ENCODE measurements at regions not wholly inside any gene's neighbourhood (a gene's known extent, or its start where the extent isn't known, plus 50 kb on each side); places are given as distances from the start of the nearest gene placed in this dataset.

DNA sequence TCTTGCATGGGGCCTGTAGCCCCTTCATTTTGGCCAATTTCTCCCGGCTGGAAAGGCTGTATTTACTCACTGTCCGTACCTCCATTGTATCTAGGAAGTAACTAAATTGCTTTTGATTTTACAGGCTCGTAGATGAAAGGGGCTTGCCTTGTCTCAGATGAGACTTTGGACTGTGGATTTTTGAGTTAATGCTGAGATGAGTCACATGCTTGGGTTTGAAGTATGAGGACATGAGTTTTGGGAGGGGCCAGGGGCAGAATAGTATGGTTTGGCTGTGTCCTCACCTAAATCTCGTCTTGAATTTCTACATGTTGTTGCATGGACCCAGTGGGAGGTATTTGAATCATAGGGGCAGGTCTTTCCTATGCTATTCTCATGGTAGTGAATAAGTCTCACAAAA lies 407.6 kb upstream of the NDST3 start:
- H3K4me3 Mint-ChIP-seq (ENCODE audit: unreplicated experiment): no peak overlapping the region
- H3K9me3 Mint-ChIP-seq (ENCODE audit: unreplicated experiment): peaks cover 10% of the 10 kb centered on the region
- TF ChIP-seq, protein P1, sequence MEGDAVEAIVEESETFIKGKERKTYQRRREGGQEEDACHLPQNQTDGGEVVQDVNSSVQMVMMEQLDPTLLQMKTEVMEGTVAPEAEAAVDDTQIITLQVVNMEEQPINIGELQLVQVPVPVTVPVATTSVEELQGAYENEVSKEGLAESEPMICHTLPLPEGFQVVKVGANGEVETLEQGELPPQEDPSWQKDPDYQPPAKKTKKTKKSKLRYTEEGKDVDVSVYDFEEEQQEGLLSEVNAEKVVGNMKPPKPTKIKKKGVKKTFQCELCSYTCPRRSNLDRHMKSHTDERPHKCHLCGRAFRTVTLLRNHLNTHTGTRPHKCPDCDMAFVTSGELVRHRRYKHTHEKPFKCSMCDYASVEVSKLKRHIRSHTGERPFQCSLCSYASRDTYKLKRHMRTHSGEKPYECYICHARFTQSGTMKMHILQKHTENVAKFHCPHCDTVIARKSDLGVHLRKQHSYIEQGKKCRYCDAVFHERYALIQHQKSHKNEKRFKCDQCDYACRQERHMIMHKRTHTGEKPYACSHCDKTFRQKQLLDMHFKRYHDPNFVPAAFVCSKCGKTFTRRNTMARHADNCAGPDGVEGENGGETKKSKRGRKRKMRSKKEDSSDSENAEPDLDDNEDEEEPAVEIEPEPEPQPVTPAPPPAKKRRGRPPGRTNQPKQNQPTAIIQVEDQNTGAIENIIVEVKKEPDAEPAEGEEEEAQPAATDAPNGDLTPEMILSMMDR (IDR thresholded peaks at IDR 0.05): no peak
- no peaks in the 10 kb centered on the region for H3K4me1 Mint-ChIP-seq (ENCODE audit: unreplicated experiment)
- no peak overlapping the region for H3K27ac Mint-ChIP-seq (ENCODE audit: unreplicated experiment)
- DNase-seq (ENCODE audit: extremely low spot score, unreplicated experiment): no peak
- no peaks in the 10 kb centered on the region for H3K36me3 Mint-ChIP-seq (ENCODE audit: unreplicated experiment)
- peaks cover 9% of the 10 kb centered on the region for H3K27me3 Mint-ChIP-seq (ENCODE audit: unreplicated experiment)

DNA sequence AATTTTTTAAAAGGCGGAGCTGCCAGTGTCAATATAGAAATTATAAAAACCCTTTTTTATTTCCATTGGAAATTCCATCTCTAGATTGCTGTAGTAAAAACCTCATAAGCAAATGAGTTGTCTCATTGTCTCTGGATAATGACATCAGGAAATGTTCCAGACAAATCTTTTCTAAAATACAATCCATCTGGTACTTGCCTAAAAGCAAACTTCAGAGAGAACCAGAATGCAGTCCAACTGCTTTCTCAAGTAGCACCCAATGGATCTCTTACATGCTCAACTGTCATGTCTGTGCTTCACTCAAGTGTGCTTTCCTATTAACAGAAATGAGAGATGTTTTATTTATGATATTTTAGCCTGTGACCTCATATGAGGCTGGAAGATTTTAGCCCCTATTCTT lies 399.6 kb upstream of the NDST3 start:
- Mint-ChIP-seq H3K4me3 (ENCODE audit: unreplicated experiment) (no peak overlapping the region), H3K27me3 (ENCODE audit: unreplicated experiment) (peaks cover 11% of the 10 kb centered on the region), H3K9me3 (ENCODE audit: unreplicated experiment) (peaks cover 5% of the 10 kb centered on the region), H3K4me1 (ENCODE audit: unreplicated experiment) (no peaks in the 10 kb centered on the region), H3K36me3 (ENCODE audit: unreplicated experiment) (no peaks in the 10 kb centered on the region), H3K27ac (ENCODE audit: unreplicated experiment) (no peak overlapping the region)
- DNase-seq (ENCODE audit: extremely low spot score, unreplicated experiment): no peak
- TF ChIP-seq, protein P1 (IDR thresholded peaks at IDR 0.05): no peak

DNA sequence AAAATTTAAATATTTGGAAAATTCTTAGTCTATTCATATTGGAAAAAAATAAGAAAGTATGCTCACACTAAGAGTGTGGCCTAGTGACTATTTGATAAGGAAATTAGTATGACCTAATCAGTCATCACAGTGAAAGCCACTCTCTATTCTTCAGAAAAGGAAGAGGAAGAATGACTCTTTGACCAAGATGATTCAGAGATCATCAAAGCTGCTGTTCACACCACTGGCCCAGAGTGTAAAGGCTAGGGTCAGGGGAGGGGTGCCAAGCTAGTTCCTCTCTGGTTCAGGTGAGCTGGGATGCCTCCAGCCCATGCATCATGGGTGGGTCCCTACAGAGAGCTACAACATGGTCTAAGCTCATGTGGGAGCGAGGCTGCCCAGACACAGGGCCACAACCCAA lies 396.9 kb upstream of the NDST3 start:
- TF ChIP-seq, protein P1 (IDR thresholded peaks at IDR 0.05): no peak
- Mint-ChIP-seq H3K4me1 (ENCODE audit: unreplicated experiment) (no peaks in the 10 kb centered on the region), H3K36me3 (ENCODE audit: unreplicated experiment) (no peaks in the 10 kb centered on the region), H3K27me3 (ENCODE audit: unreplicated experiment) (peaks cover 2% of the 10 kb centered on the region), H3K4me3 (ENCODE audit: unreplicated experiment) (no peak overlapping the region), H3K9me3 (ENCODE audit: unreplicated experiment) (no peaks in the 10 kb centered on the region), H3K27ac (ENCODE audit: unreplicated experiment) (no peak overlapping the region)
- no peak for DNase-seq (ENCODE audit: extremely low spot score, unreplicated experiment)

DNA sequence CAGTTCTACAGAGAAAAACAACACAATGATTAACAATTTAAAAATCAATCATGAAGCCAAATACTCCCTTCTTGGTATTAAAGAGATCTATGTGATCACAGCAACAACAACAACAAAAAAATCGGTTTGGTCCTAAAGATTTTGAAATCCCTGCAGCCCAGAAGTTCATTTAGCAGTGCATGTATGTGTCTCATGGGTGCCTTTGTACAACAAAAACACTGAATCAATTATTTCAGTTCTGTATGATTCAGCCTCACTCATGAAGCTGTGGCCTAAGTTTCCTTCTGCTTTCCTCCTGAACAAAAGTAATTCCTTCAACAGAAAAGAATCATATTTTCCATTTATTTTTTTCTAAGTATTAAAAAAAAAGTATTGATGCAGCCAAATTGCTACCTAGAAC lies 393.4 kb upstream of the NDST3 start:
- Mint-ChIP-seq H3K36me3 (ENCODE audit: unreplicated experiment) (no peaks in the 10 kb centered on the region), H3K27ac (ENCODE audit: unreplicated experiment) (no peak overlapping the region), H3K4me3 (ENCODE audit: unreplicated experiment) (no peak overlapping the region), H3K9me3 (ENCODE audit: unreplicated experiment) (no peaks in the 10 kb centered on the region), H3K27me3 (ENCODE audit: unreplicated experiment) (no peaks in the 10 kb centered on the region), H3K4me1 (ENCODE audit: unreplicated experiment) (no peaks in the 10 kb centered on the region)
- no peak for DNase-seq (ENCODE audit: extremely low spot score, unreplicated experiment)
- TF ChIP-seq, protein P1 (IDR thresholded peaks at IDR 0.05): no peak

DNA sequence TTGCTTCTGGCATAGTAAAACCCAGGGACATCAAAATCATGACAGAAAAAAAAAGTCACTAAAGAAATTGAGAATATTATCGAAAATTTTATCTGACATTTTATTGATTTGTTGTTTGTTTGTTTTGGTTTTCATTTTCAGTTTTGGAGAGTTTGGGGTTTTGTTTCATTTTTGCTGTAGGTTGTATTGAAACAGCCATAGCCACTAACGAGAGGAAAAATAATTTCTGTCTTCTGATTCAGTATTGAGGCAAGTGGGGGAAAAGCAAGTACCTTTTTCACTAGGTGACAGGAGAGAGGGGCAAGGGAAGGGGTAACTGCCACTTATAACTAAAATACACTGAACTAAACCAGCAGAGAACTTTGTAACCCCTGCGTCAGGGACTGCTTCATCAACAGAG lies 392.8 kb upstream of the NDST3 start:
- no peaks in the 10 kb centered on the region for H3K36me3 Mint-ChIP-seq (ENCODE audit: unreplicated experiment)
- H3K27ac Mint-ChIP-seq (ENCODE audit: unreplicated experiment): no peak overlapping the region
- DNase-seq (ENCODE audit: extremely low spot score, unreplicated experiment): no peak
- H3K4me3 Mint-ChIP-seq (ENCODE audit: unreplicated experiment): no peak overlapping the region
- TF ChIP-seq, protein P1 (IDR thresholded peaks at IDR 0.05): no peak
- H3K9me3 Mint-ChIP-seq (ENCODE audit: unreplicated experiment): no peaks in the 10 kb centered on the region
- H3K4me1 Mint-ChIP-seq (ENCODE audit: unreplicated experiment): no peaks in the 10 kb centered on the region
- H3K27me3 Mint-ChIP-seq (ENCODE audit: unreplicated experiment): no peaks in the 10 kb centered on the region
